IMR-90 (cell line): ENCODE measurements at regions not wholly inside any gene's neighbourhood (a gene's known extent, or its start where the extent isn't known, plus 50 kb on each side); places are given as distances from the start of the nearest gene placed in this dataset.

Source experiments
- ATAC-seq: fragments of 200-7000 bp; cut with Tn5 transposase; 2 replicates; pipeline ENCODE4 v1.9.1; 2020; ENCODE audit warnings: low read depth, mild to moderate bottlenecking, moderate library complexity
- BruUV-seq: library from RNA; stranded (reverse); fragments of 400-500 nt; replicated peaks from 2 replicates; lab custom pipeline; 2021; lab: Mats Ljungman, UMichigan
- CTCF ChIA-PET: fragments of 300-600 bp; formaldehyde crosslinking; extraction: SDS; loops from one replicate; lab custom pipeline; 2021; ENCODE audit warnings: antibody characterized with exemption; lab: Yijun Ruan, JAX
- POLR2A ChIA-PET: fragments of 300-600 bp; sonication (Branson Sonifier 250); formaldehyde crosslinking; loops from one replicate; lab custom pipeline; 2022; ENCODE audit warnings: antibody characterized with exemption; ENCODE audit not compliant: unreplicated experiment; lab: Charles Lee
- DNase-seq: peaks from one replicate; pipeline ENCODE4 v3.0.0; 2013
- H2AFZ ChIP-seq: replicated peaks from 2 replicates; pipeline ENCODE3; 2013; ENCODE audit warnings: low read length, mild to moderate bottlenecking; ENCODE audit not compliant: poor library complexity
- H2AK5ac ChIP-seq: 2 replicates; pipeline ENCODE4 v1.6.1; 2013; ENCODE audit warnings: low read depth, low read length, inconsistent platforms
- H2AK9ac ChIP-seq: replicated peaks from 2 replicates; pipeline ENCODE3; 2013; ENCODE audit warnings: mild to moderate bottlenecking, low read depth, low read length, moderate library complexity; ENCODE audit not compliant: poor library complexity
- H2BK120ac ChIP-seq: 2 replicates; pipeline ENCODE4 v1.6.1; 2013; ENCODE audit warnings: low read depth, low read length, inconsistent platforms
- H2BK15ac ChIP-seq: 3 replicates; pipeline ENCODE4 v1.6.1; 2013; ENCODE audit warnings: low read depth, low read length, inconsistent platforms
- H2BK20ac ChIP-seq: 2 replicates; pipeline ENCODE4 v1.6.1; 2013; ENCODE audit warnings: low read depth, mild to moderate bottlenecking, inconsistent platforms, low read length, moderate library complexity
- H2BK5ac ChIP-seq: 2 replicates; pipeline ENCODE4 v1.6.1; 2013; ENCODE audit warnings: mild to moderate bottlenecking, low read depth, low read length, inconsistent platforms; ENCODE audit not compliant: poor library complexity, severe bottlenecking
- H3K14ac ChIP-seq: replicated peaks from 2 replicates; pipeline ENCODE4 v1.6.1; 2013; ENCODE audit warnings: low read depth, low read length, inconsistent platforms
- H3K18ac ChIP-seq: 2 replicates; pipeline ENCODE4 v1.6.1; 2013; ENCODE audit warnings: low read depth, low read length, control low read depth
- H3K23ac ChIP-seq: 2 replicates; pipeline ENCODE4 v1.6.1; 2013; ENCODE audit warnings: low read depth, low read length, inconsistent platforms
- H3K27ac ChIP-seq: 2 replicates; pipeline ENCODE4 v1.5.1; 2013; ENCODE audit warnings: mild to moderate bottlenecking, control low read depth, low read length; ENCODE audit not compliant: insufficient read depth
- H3K27me3 ChIP-seq: 2 replicates; pipeline ENCODE4 v1.6.1; 2013; ENCODE audit warnings: low read length; ENCODE audit not compliant: control insufficient read depth, insufficient read depth
- H3K36me3 ChIP-seq: 2 replicates; pipeline ENCODE4 v1.6.1; 2013; ENCODE audit warnings: low read length, mixed read lengths; ENCODE audit not compliant: control insufficient read depth, insufficient read depth
- H3K4ac ChIP-seq: 2 replicates; pipeline ENCODE4 v1.6.1; 2013; ENCODE audit warnings: low read depth, low read length, inconsistent platforms
- H3K4me1 ChIP-seq: 2 replicates; pipeline ENCODE4 v1.6.1; 2013; ENCODE audit warnings: low read length, mixed read lengths; ENCODE audit not compliant: control insufficient read depth, insufficient read depth
- H3K4me2 ChIP-seq: 2 replicates; pipeline ENCODE4 v1.6.1; 2013; ENCODE audit warnings: low read depth, mild to moderate bottlenecking, control low read depth, low read length, moderate library complexity
- H3K4me3 ChIP-seq: 2 replicates; pipeline ENCODE4 v1.5.1; 2013; ENCODE audit warnings: low read depth, mild to moderate bottlenecking, control low read depth, low read length, moderate library complexity; ENCODE audit not compliant: insufficient read depth
- H3K56ac ChIP-seq: 2 replicates; pipeline ENCODE4 v1.6.1; 2013; ENCODE audit warnings: low read length, inconsistent platforms; ENCODE audit not compliant: insufficient read depth; ENCODE audit errors: extremely low read depth
- H3K79me1 ChIP-seq, 2 experiments: 2 replicates each; pipeline ENCODE4 v1.6.1; 2013; ENCODE audit warnings: low read length in 2 of 2, inconsistent platforms in 1 of 2, low read depth in 1 of 2
- H3K9ac ChIP-seq: 2 replicates; pipeline ENCODE4 v1.6.1; 2013; ENCODE audit warnings: low read depth, low read length, control low read depth
- H3K9me1 ChIP-seq: 2 replicates; pipeline ENCODE4 v1.6.1; 2013; ENCODE audit warnings: low read length, inconsistent platforms; ENCODE audit not compliant: insufficient read depth
- H3K9me3 ChIP-seq: 2 replicates; pipeline ENCODE4 v1.6.1; 2013; ENCODE audit warnings: low read length; ENCODE audit not compliant: control insufficient read depth, insufficient read depth
- H4K20me1 ChIP-seq: 2 replicates; pipeline ENCODE4 v1.6.1; 2013; ENCODE audit warnings: low read length, inconsistent platforms; ENCODE audit not compliant: insufficient read depth
- H4K5ac ChIP-seq: 2 replicates; pipeline ENCODE4 v1.6.1; 2013; ENCODE audit warnings: mild to moderate bottlenecking, low read depth, low read length, control low read depth
- H4K8ac ChIP-seq, 2 experiments: 2 replicates each; pipeline ENCODE4 v1.6.1; 2013; ENCODE audit warnings: low read depth in 2 of 2, low read length in 2 of 2, control low read depth in 1 of 2, inconsistent platforms in 1 of 2
- H4K91ac ChIP-seq: 2 replicates; pipeline ENCODE4 v1.6.1; 2013; ENCODE audit warnings: low read depth, low read length, inconsistent platforms; ENCODE audit not compliant: insufficient read depth
- BHLHE40 ChIP-seq: fragments of 150-350 bp; IDR thresholded peaks from 2 replicates; pipeline ENCODE4 v1.6.1; 2016; ENCODE audit warnings: mild to moderate bottlenecking, low read depth, low read length
- CEBPB ChIP-seq: IDR thresholded peaks from 2 replicates; pipeline ENCODE4 v1.6.1; 2012; ENCODE audit warnings: low read depth, low read length, improper control_type of control experiment
- CTCF ChIP-seq: conservative IDR thresholded peaks from 2 replicates; pipeline ENCODE4 v1.5.1; 2012; ENCODE audit warnings: mild to moderate bottlenecking, low read depth, low read length, improper control_type of control experiment
- ELK1 ChIP-seq: fragments of 150-350 bp; IDR thresholded peaks from 2 replicates; pipeline ENCODE4 v1.6.1; 2016; ENCODE audit warnings: low read depth, mild to moderate bottlenecking, low read length, moderate library complexity, borderline replicate concordance
- FOS ChIP-seq: fragments of 150-350 bp; IDR thresholded peaks from 2 replicates; pipeline ENCODE4 v1.6.1; 2016; ENCODE audit warnings: low read depth, low read length
- MAFK ChIP-seq: IDR thresholded peaks from 2 replicates; pipeline ENCODE4 v1.6.1; 2012; ENCODE audit warnings: low read depth, low read length, improper control_type of control experiment
- MAZ ChIP-seq: IDR thresholded peaks from 2 replicates; pipeline ENCODE4 v1.6.1; 2012; ENCODE audit warnings: low read depth, mild to moderate bottlenecking, low read length, improper control_type of control experiment, moderate library complexity, borderline replicate concordance
- NFE2L2 ChIP-seq: fragments of 150-350 bp; IDR thresholded peaks from 2 replicates; pipeline ENCODE4 v1.6.1; 2016; ENCODE audit warnings: low read depth, mild to moderate bottlenecking, low read length
- RAD21 ChIP-seq: IDR thresholded peaks from 2 replicates; pipeline ENCODE4 v1.6.1; 2012; ENCODE audit warnings: low read length, improper control_type of control experiment
- RFX5 ChIP-seq: IDR thresholded peaks from 2 replicates; pipeline ENCODE4 v1.8.0; 2012; ENCODE audit warnings: low read depth, mild to moderate bottlenecking, low read length, moderate library complexity
- USF2 ChIP-seq: fragments of 150-350 bp; IDR thresholded peaks from 2 replicates; pipeline ENCODE4 v1.6.1; 2017; ENCODE audit warnings: mild to moderate bottlenecking, antibody characterized with exemption, low read length, low read depth
- WGBS, 2 experiments: methylation state at CpG; one replicate each; pipeline versions ENCODE4 v1.1.5 to v1.1.7; 2013; ENCODE audit warnings: missing lambda C conversion rate in 2 of 2; ENCODE audit not compliant: insufficient read length in 1 of 2; ENCODE audit errors: extremely low coverage in 2 of 2; 5-methylcytosine and 5-hydroxymethylcytosine counted together
- dilution Hi-C: fragments of 300-500 bp; cut with HindIII; formaldehyde crosslinking; loops from one replicate; pipeline ENCODE4 v1.14.3; 2018; ENCODE audit warnings: low sequenced_read_pairs; ENCODE audit not compliant: unreplicated experiment
- in situ Hi-C: fragments of 300-500 bp; cut with MboI; formaldehyde crosslinking; loops from 3 replicates; pipeline ENCODE4 v1.14.3; 2019; ENCODE audit warnings: low sequenced_read_pairs, inconsistent platforms, mixed read lengths
- intact Hi-C: fragments of 100-400 bp; cut with micrococcal nuclease; formaldehyde crosslinking; loops from 2 replicates; pipeline ENCODE4 v1.10.0; 2022

- Histone ChIP-seq H3K4me2 (no peak overlapping the region), H3K27me3 (no peaks in the 10 kb centered on the region), H3K4me1 (no peaks in the 10 kb centered on the region), H3K36me3 (no peaks in the 10 kb centered on the region), H3K79me1 (no peaks in the 10 kb centered on the region), H3K18ac (no peak overlapping the region), H4K5ac (no peak overlapping the region), H2AFZ (no peak overlapping the region), H2AK5ac (no peak overlapping the region), H3K56ac (no peak overlapping the region), H2BK20ac (no peak overlapping the region), H3K23ac (no peak overlapping the region), H3K9me3 (no peaks in the 10 kb centered on the region), H2BK5ac (no peak overlapping the region), H3K14ac (no peak overlapping the region), H3K27ac (no peak overlapping the region), H3K4me3 (no peak overlapping the region), H4K8ac (no peak overlapping the region), H3K9ac (no peak overlapping the region), H4K20me1 (no peaks in the 10 kb centered on the region), H3K4ac (no peak overlapping the region), H3K9me1 (no peaks in the 10 kb centered on the region), H4K91ac (no peak overlapping the region), H2BK120ac (no peak overlapping the region), H2BK15ac (no peak overlapping the region), H2AK9ac (no peak overlapping the region)
- DNase-seq (no peak), ATAC-seq (no peak)
- BruUV-seq, result no TSS peak
- CTCF ChIA-PET, result no interaction called here
- intact Hi-C loops, result no loop called here
- POLR2A ChIA-PET, result no interaction called here
- dilution Hi-C loops, result no loop called here
- TF ChIP-seq CEBPB (no peak), MAZ (no peak), MAFK (no peak), CTCF (no peak), USF2 (no peak), RAD21 (no peak), BHLHE40 (no peak), ELK1 (no peak), FOS (no peak), NFE2L2 (no peak), RFX5 (no peak)
- in situ Hi-C loops, result no loop called here
- no CpG with 5 or more reads among the region's 2 CpGs for WGBS, 2 experiments
These were observed 63.7 kb upstream of the VEGFC start for GRCh38 chr4:176856421-176856820.
